BJ (cell line): ENCODE measurements at regions not wholly inside any gene's neighbourhood (a gene's known extent, or its start where the extent isn't known, plus 50 kb on each side); places are given as distances from the start of the nearest gene placed in this dataset.
A peak's percentile ranks its signal among the peaks of the same experiment; 100 is the strongest.
"Not testable (repeated sequence)": the region's sequence is repeated elsewhere in the genome, so short reads cannot be mapped to it uniquely, and the experiment has no call there.

Source experiments
- CTCF ChIA-PET: fragments of 350-600 bp; formaldehyde crosslinking; extraction: SDS; loops from one replicate; lab custom pipeline; 2021; ENCODE audit warnings: antibody characterized with exemption, inconsistent platforms; lab: Yijun Ruan, JAX
- POLR2A ChIA-PET: fragments of 300-600 bp; sonication (Branson Sonifier 250); formaldehyde crosslinking; extraction: SDS; loops from one replicate; lab custom pipeline; 2021; ENCODE audit warnings: antibody characterized with exemption; lab: Charles Lee
- DNase-seq: peaks from one replicate; pipeline ENCODE4 v3.0.0-alpha.2; 2011; ENCODE audit warnings: low read depth
- H3K27me3 ChIP-seq: 2 replicates; pipeline ENCODE4 v1.6.0; 2011; ENCODE audit warnings: low read length; ENCODE audit not compliant: control insufficient read depth, insufficient read depth
- H3K36me3 ChIP-seq: 2 replicates; pipeline ENCODE4 v1.5.1; 2011; ENCODE audit warnings: low read length; ENCODE audit not compliant: control insufficient read depth, insufficient read depth
- H3K4me3 ChIP-seq: 2 replicates; pipeline ENCODE4 v1.5.1; 2011; ENCODE audit warnings: low read depth, mild to moderate bottlenecking, control low read depth, low read length
- CTCF ChIP-seq: IDR thresholded peaks from 2 replicates; pipeline ENCODE4 v1.5.1; 2011; ENCODE audit warnings: low read depth, mild to moderate bottlenecking, control low read depth, inconsistent platforms, low read length, moderate library complexity; ENCODE audit not compliant: insufficient read depth

GRCh38 chr16:86854058-86854621, 275.8 kb downstream of the FOXL1 start:
- POLR2A ChIA-PET, result interaction anchor here (1.0 kb wide), 1 partner anchor 278 kb away, joined by 11 read pairs; no protein-coding TSS in a partner anchor
- Histone ChIP-seq H3K4me3 (no peak overlapping the region), H3K27me3 (peaks cover 10% of the 10 kb centered on the region), H3K36me3 (no peaks in the 10 kb centered on the region)
- TF ChIP-seq CTCF, result no peak
- peak; percentile 99 for DNase-seq
- CTCF ChIA-PET, result interaction anchor here (0.5 to 2.1 kb wide), 9 partner anchors 12 to 380 kb away, joined by 3 to 9 read pairs (median 5); no protein-coding TSS in a partner anchor

DNA sequence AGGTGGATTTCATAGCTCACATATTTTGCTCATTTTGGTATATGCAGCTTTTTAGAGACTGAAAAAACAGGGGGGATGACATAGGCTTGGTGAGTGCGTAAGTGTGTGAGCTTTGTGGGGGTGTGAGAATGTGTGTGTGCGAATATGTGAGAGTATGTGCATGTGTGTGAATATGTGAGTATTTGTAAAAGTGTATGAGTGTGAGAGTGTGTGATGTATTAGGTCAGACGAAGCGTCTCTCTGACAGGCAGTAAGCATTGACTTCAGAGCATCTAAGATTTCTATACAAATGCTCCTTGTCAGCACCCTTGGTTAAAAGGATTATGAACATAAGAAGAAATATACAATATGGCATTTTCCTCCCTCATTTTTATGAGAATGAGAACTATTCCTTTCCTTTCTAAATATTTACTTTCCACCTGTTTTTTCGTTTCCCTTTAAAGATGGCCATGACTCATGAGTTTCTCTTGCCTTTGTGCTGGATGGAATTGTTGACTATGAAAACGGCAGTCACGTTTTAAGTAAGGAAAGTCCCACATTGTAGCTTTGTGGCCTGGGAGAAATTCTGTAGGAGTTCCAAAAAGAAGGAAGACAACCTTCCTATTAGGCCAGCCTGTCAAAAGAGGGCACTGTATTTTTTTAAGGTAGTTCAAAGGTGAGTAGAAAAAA, 276.4 kb downstream of the FOXL1 start:
- POLR2A ChIA-PET, result interaction anchor here (1.0 kb wide), 1 partner anchor 278 kb away, joined by 11 read pairs; no protein-coding TSS in a partner anchor
- CTCF ChIA-PET, result interaction anchor here (0.5 to 3.1 kb wide), 12 partner anchors 12 to 379 kb away, joined by 3 to 9 read pairs (median 4); no protein-coding TSS in a partner anchor
- Histone ChIP-seq H3K4me3 (no peak overlapping the region), H3K36me3 (no peaks in the 10 kb centered on the region), H3K27me3 (peaks cover 9% of the 10 kb centered on the region)
- TF ChIP-seq CTCF, result no peak
- DNase-seq, result peak; percentile 34

DNA sequence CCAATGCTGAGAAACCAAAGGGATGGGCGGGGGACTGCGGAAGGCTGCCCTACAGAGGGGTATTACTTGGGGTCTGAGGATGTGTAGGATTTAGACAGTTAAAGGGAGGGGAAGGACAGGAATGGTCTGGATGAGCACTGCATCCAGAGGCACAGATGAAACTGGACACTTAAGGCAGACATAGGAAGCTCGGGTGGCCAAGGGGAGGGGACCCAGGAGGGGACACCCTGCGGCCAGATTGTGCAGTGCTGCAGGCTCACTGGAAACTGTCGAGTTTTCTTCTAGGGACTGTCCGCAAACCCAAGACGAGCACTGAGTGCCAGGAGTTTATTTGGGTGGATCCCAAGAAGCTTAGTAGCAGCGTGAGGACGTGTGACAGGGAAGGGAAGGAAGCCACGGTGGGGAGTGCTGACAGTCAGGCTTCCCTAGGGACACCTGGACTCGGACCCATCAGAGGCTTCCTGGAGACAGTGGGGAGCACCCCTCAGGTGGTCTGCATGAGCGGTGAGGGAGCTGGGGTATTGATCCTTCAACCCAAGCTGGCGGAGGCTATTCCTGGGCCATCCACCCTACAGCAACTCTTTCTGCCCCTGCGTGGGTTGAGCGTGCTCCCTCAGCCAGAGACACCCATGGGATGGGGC, 278.7 kb downstream of the FOXL1 start:
- TF ChIP-seq CTCF, result no peak
- DNase-seq, result no peak
- ChIA-PET POLR2A (no interaction called here), CTCF (interaction anchor here (3.1 kb wide), 1 partner anchor 11 kb away, joined by 8 read pairs; no protein-coding TSS in a partner anchor)
- H3K4me3 ChIP-seq, result no peak overlapping the region
- peaks cover 9% of the 10 kb centered on the region for H3K27me3 ChIP-seq
- no peaks in the 10 kb centered on the region for H3K36me3 ChIP-seq

DNA sequence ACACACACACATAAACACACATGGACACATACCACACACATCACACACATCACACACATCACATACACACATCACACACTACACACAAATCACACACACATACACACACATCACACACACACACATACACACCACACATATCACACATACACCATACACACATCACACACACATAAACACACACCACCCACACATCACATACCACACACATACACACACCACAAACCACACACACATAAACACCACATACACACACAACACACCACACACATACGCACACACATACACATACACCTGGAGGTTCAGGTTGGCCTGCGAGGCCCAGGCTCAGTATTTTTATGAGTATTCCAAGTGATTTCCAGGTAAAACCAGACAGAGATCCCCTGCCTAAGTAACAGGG, 279.5 kb downstream of the FOXL1 start:
- ChIA-PET CTCF (no interaction called here), POLR2A (no interaction called here)
- peaks cover 9% of the 10 kb centered on the region for H3K27me3 ChIP-seq
- no peaks in the 10 kb centered on the region for H3K36me3 ChIP-seq
- TF ChIP-seq CTCF, result no peak
- H3K4me3 ChIP-seq, result no peak overlapping the region
- no peak for DNase-seq

DNA sequence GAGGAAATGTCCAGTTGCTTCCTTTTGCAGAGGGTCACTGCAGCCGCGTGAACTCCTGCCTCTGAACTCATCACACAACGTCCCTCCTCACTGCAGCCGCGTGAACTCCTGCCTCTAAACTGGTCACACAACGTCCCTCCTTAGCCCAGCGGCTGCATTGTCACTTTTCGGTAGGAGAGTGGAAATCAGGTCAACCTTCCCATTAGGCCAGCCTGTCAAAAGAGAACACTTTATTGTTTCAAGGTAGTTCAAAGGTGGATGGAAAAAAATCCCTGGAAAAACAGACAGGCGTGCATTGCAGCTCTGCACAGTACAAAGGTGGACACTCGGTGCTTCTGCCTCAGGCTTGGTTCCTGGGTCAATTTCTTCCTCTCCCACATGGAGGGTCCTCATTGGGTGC, 280.2 kb downstream of the FOXL1 start:
- POLR2A ChIA-PET, result no interaction called here

DNA sequence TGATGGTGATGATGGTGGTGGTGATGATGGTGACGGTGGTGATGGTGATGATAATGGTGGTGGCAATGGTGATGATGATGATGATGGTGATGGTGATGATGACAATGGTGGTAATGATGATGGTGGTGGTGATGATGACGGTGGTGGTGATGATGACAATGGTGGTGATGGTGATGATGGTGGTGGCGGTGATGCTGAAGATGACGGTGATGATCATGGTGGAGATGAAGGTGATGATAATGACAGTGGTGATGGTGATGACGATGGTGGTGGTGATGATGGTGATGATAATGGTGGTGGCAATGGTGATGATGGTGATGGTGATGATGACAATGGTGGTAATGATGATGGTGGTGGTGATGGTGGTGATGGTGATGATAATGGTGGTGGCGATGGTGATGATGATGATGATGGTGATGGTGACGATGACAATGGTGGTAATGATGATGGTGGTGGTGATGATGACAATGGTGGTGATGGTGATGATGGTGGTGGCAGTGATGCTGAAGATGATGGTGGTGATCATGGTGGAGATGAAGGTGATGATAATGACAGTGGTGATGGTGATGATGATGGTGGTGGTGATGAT, 283.0 kb downstream of the FOXL1 start:
- H3K4me3 ChIP-seq, DNase-seq, CTCF ChIA-PET, POLR2A ChIA-PET, H3K36me3 ChIP-seq: not testable (repeated sequence)
- H3K27me3 ChIP-seq, result peaks cover 24% of the 10 kb centered on the region

More for the DNA sequence above, 280.2 kb downstream of the FOXL1 start:
- CTCF ChIA-PET, result no interaction called here
- no peak for TF ChIP-seq CTCF
- Histone ChIP-seq H3K36me3 (no peaks in the 10 kb centered on the region), H3K4me3 (no peak overlapping the region), H3K27me3 (peaks cover 13% of the 10 kb centered on the region)
- no peak for DNase-seq
